ENCODE measurements at regions not wholly inside any gene's neighbourhood (a gene's known extent, or its start where the extent isn't known, plus 50 kb on each side); places are given as distances from the start of the nearest gene placed in this dataset.
A peak's percentile ranks its signal among the peaks of the same experiment; 100 is the strongest.
"Not testable (repeated sequence)": the region's sequence is repeated elsewhere in the genome, so short reads cannot be mapped to it uniquely, and the experiment has no call there.

- no peak for DNase-seq
These were observed 388.6 kb upstream of the DPH6 start for GRCh38 chr15:35934383-35935049.

- no peak for DNase-seq
These were observed 390.3 kb upstream of the DPH6 start for GRCh38 chr15:35936284-35936683.

- no peak for DNase-seq
These were observed 391.4 kb upstream of the DPH6 start for GRCh38 chr15:35937380-35937779.

GRCh38 chr15:35944945-35945585, 399.1 kb upstream of the DPH6 start:
- no peak for DNase-seq

- DNase-seq = no peak
These were observed 407.5 kb upstream of the DPH6 start for GRCh38 chr15:35953424-35953823.

GRCh38 chr15:35956056-35956455, 410.1 kb upstream of the DPH6 start:
- DNase-seq = no peak

- DNase-seq = no peak
These were observed 412.1 kb upstream of the DPH6 start for GRCh38 chr15:35958021-35958420.

- no peak for DNase-seq
These were observed 413.0 kb upstream of the DPH6 start for GRCh38 chr15:35958975-35959374.

GRCh38 chr15:35963326-35963725, 417.4 kb upstream of the DPH6 start:
- DNase-seq = no peak

- DNase-seq = no peak
These were observed 420.8 kb upstream of the DPH6 start for GRCh38 chr15:35966781-35967180.

- not testable (repeated sequence) for DNase-seq
These were observed 422.0 kb upstream of the DPH6 start for GRCh38 chr15:35967968-35968367.

GRCh38 chr15:35973029-35973428, 427.1 kb upstream of the DPH6 start:
- no peak for DNase-seq

- no peak for DNase-seq
These were observed 428.1 kb upstream of the DPH6 start for GRCh38 chr15:35974052-35974451.

- no peak for DNase-seq
These were observed 430.0 kb upstream of the DPH6 start for GRCh38 chr15:35975941-35976340.

- no peak for DNase-seq
These were observed 433.6 kb upstream of the DPH6 start for GRCh38 chr15:35979608-35980007.

GRCh38 chr15:35980719-35981118, 434.8 kb upstream of the DPH6 start:
- no peak for DNase-seq

- DNase-seq = no peak
These were observed 440.3 kb upstream of the DPH6 start for GRCh38 chr15:35986191-35986721.

GRCh38 chr15:35987056-35987455, 441.1 kb upstream of the DPH6 start:
- DNase-seq = no peak

GRCh38 chr15:35991386-35991785, 445.4 kb upstream of the DPH6 start:
- no peak for DNase-seq

- DNase-seq = no peak
These were observed 446.8 kb upstream of the DPH6 start for GRCh38 chr15:35992791-35993190.

GRCh38 chr15:35993196-35993595, 447.2 kb upstream of the DPH6 start:
- DNase-seq = no peak

GRCh38 chr15:35994876-35995275, 448.9 kb upstream of the DPH6 start:
- DNase-seq = no peak

GRCh38 chr15:35998663-35999602, 453.0 kb upstream of the DPH6 start:
- DNase-seq = peak in 1 of 2 experiments; percentile 38

All from NCI-H1930 (cell line).